Liver (tissue), 8 donors: ENCODE measurements at regions not wholly inside any gene's neighbourhood (a gene's known extent, or its start where the extent isn't known, plus 50 kb on each side); places are given as distances from the start of the nearest gene placed in this dataset.

ENCODE experiments used
- DNase-seq: peaks from one replicate; pipeline ENCODE4 v3.0.0-alpha.2; 2017; ENCODE audit warnings: low spot score
- H3K27ac ChIP-seq, 2 donors: one replicate each; pipeline ENCODE4 v1.7.0; 2013; ENCODE audit warnings: inconsistent platforms in 2 of 2, low read length in 2 of 2, control low read depth in 1 of 2, low read depth in 1 of 2, mild to moderate bottlenecking in 1 of 2
- H3K27me3 ChIP-seq, 4 donors: one replicate each; pipeline versions ENCODE4 v1.6.1 to v1.7.0; 2013; ENCODE audit warnings: low read length in 3 of 4, inconsistent platforms in 1 of 4, mild to moderate bottlenecking in 1 of 4, moderate library complexity in 1 of 4; ENCODE audit not compliant: control insufficient read depth in 4 of 4, insufficient read depth in 4 of 4
- H3K36me3 ChIP-seq, 4 donors: one replicate each; pipeline versions ENCODE4 v1.6.1 to v1.7.0; 2013; ENCODE audit warnings: low read length in 3 of 4, mild to moderate bottlenecking in 3 of 4, low read depth in 1 of 4, moderate library complexity in 1 of 4; ENCODE audit not compliant: control insufficient read depth in 4 of 4, insufficient read depth in 3 of 4
- H3K4me1 ChIP-seq, 4 donors: one replicate each; pipeline versions ENCODE4 v1.6.1 to v1.7.0; 2013; ENCODE audit warnings: low read length in 3 of 4, mild to moderate bottlenecking in 3 of 4, moderate library complexity in 1 of 4; ENCODE audit not compliant: control insufficient read depth in 4 of 4, insufficient read depth in 4 of 4
- H3K4me3 ChIP-seq, 3 donors: one replicate each; pipeline versions ENCODE4 v1.6.1 to v1.7.0; 2013; ENCODE audit warnings: low read length in 3 of 3, control low read depth in 1 of 3, low read depth in 1 of 3, mild to moderate bottlenecking in 1 of 3
- H3K9ac ChIP-seq, 2 donors: one replicate each; pipeline ENCODE4 v1.7.0; 2013; ENCODE audit warnings: low read length in 2 of 2, mild to moderate bottlenecking in 2 of 2, moderate library complexity in 2 of 2, control low read depth in 1 of 2, low read depth in 1 of 2
- H3K9me3 ChIP-seq, 4 donors: one replicate each; pipeline versions ENCODE4 v1.6.1 to v1.7.0; 2013; ENCODE audit warnings: low read length in 3 of 4; ENCODE audit not compliant: control insufficient read depth in 4 of 4
- CTCF ChIP-seq: fragments of 150-350 bp; IDR thresholded peaks from 2 replicates; pipeline ENCODE4 v1.5.1; 2017; ENCODE audit warnings: improper control_type of control experiment, low read depth, low read length; ENCODE audit not compliant: missing input control
- EGR1 ChIP-seq, 2 donors: IDR thresholded peaks; 2 replicates each; pipeline ENCODE4 v1.6.1; 2016 to 2018; ENCODE audit warnings: antibody characterized with exemption in 2 of 2, low read depth in 2 of 2
- GABPA ChIP-seq, 2 donors: IDR thresholded peaks in 1 of 2; conservative IDR thresholded peaks in 1 of 2; 2 replicates each; pipeline ENCODE4 v1.6.1; 2016; ENCODE audit warnings: antibody characterized with exemption in 2 of 2, mild to moderate bottlenecking in 1 of 2, moderate library complexity in 1 of 2
- JUND ChIP-seq, 2 donors: IDR thresholded peaks; 2 replicates each; pipeline ENCODE4 v1.6.1; 2016; ENCODE audit warnings: antibody characterized with exemption in 2 of 2
- NR2F2 ChIP-seq: IDR thresholded peaks from 2 replicates; pipeline ENCODE4 v1.6.1; 2016; ENCODE audit warnings: antibody characterized with exemption
- RAD21 ChIP-seq, 2 donors: IDR thresholded peaks; 2 replicates each; pipeline ENCODE4 v1.6.1; 2016; ENCODE audit warnings: antibody characterized with exemption in 2 of 2, mild to moderate bottlenecking in 2 of 2
- SP1 ChIP-seq: IDR thresholded peaks from 2 replicates; pipeline ENCODE4 v1.6.1; 2018; ENCODE audit warnings: antibody characterized with exemption, mild to moderate bottlenecking
- TAF1 ChIP-seq: conservative IDR thresholded peaks from 2 replicates; pipeline ENCODE4 v1.6.1; 2016; ENCODE audit warnings: antibody characterized with exemption, mild to moderate bottlenecking
- YY1 ChIP-seq: IDR thresholded peaks from 2 replicates; pipeline ENCODE4 v1.6.1; 2016; ENCODE audit warnings: antibody characterized with exemption, mild to moderate bottlenecking
- WGBS: extraction: QIAGEN DNeasy Blood & Tissue Kit; methylation state at CpG from one replicate; pipeline ENCODE4 v1.1.7; 2013; 5-methylcytosine and 5-hydroxymethylcytosine counted together
- TF ChIP-seq, protein P1 (sequence below): IDR thresholded peaks from 2 replicates; pipeline ENCODE4 v1.6.1; 2016; ENCODE audit warnings: antibody characterized with exemption
- TF ChIP-seq, protein P2 (sequence below): IDR thresholded peaks from 2 replicates; pipeline ENCODE4 v1.6.1; 2016; ENCODE audit warnings: antibody characterized with exemption
- TF ChIP-seq, protein P3 (sequence below): IDR thresholded peaks from 2 replicates; pipeline ENCODE4 v1.6.1; 2016; ENCODE audit warnings: antibody characterized with exemption, mild to moderate bottlenecking
- donor health status: healthy.
- donor health status: healthy.
- donor health status: healthy.
- donor health status: healthy.
- donor health status: healthy.

- TF ChIP-seq CTCF (no peak), SP1 (no peak), RAD21 (IDR thresholded peaks at IDR 0.05) (no peak)
Observed at GRCh38 chr11:23903044-23903704, 593.7 kb upstream of the LUZP2 start (continued).

DNA sequence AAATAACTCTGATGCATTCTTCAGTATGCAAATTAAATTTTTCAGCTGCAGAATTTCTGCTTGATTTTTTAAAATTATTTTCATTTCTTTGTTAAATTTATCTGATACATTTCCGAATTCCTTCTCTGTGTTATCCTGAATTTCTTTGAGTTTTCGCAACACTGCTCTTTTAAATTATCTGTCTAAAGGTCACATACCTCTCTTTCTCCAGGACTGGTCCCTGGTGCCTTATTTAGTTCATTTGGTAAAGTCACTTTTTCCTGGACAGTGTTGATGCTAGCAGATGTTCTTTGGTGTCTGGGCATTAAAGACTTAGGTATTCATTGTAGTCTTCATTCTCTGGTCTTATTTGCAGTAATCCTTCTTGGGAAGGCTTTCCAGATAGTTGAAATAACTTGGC is 577.4 kb upstream of the LUZP2 start:
- no peak overlapping the region for H3K4me3 ChIP-seq
- H3K9me3 ChIP-seq: peaks cover 0 to 3% (median 0%) of the 10 kb centered on the region in 4 donors
- DNase-seq: no peak
- no peak overlapping the region for H3K27ac ChIP-seq
- WGBS: 67% methylated on average over 2 of the region's 2 CpGs
- no peaks in the 10 kb centered on the region for H3K27me3 ChIP-seq
- H3K36me3 ChIP-seq: no peaks in the 10 kb centered on the region
- no peak for TF ChIP-seq NR2F2
- TF ChIP-seq TAF1: no peak
- TF ChIP-seq, protein P1, sequence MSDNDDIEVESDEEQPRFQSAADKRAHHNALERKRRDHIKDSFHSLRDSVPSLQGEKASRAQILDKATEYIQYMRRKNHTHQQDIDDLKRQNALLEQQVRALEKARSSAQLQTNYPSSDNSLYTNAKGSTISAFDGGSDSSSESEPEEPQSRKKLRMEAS: no peak
- TF ChIP-seq EGR1 (IDR thresholded peaks at IDR 0.05; ENCODE audit: low read depth in 2 of 2): no peak
- TF ChIP-seq YY1: no peak
- no peak for TF ChIP-seq GABPA (IDR thresholded peaks at IDR 0.05 in 1 of 2, conservative IDR thresholded peaks at IDR 0.05 in 1 of 2)
- TF ChIP-seq JUND (IDR thresholded peaks at IDR 0.05): no peak
- TF ChIP-seq CTCF: no peak
- TF ChIP-seq, protein P2, sequence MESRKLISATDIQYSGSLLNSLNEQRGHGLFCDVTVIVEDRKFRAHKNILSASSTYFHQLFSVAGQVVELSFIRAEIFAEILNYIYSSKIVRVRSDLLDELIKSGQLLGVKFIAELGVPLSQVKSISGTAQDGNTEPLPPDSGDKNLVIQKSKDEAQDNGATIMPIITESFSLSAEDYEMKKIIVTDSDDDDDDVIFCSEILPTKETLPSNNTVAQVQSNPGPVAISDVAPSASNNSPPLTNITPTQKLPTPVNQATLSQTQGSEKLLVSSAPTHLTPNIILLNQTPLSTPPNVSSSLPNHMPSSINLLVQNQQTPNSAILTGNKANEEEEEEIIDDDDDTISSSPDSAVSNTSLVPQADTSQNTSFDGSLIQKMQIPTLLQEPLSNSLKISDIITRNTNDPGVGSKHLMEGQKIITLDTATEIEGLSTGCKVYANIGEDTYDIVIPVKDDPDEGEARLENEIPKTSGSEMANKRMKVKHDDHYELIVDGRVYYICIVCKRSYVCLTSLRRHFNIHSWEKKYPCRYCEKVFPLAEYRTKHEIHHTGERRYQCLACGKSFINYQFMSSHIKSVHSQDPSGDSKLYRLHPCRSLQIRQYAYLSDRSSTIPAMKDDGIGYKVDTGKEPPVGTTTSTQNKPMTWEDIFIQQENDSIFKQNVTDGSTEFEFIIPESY: no peak
- TF ChIP-seq, protein P3, sequence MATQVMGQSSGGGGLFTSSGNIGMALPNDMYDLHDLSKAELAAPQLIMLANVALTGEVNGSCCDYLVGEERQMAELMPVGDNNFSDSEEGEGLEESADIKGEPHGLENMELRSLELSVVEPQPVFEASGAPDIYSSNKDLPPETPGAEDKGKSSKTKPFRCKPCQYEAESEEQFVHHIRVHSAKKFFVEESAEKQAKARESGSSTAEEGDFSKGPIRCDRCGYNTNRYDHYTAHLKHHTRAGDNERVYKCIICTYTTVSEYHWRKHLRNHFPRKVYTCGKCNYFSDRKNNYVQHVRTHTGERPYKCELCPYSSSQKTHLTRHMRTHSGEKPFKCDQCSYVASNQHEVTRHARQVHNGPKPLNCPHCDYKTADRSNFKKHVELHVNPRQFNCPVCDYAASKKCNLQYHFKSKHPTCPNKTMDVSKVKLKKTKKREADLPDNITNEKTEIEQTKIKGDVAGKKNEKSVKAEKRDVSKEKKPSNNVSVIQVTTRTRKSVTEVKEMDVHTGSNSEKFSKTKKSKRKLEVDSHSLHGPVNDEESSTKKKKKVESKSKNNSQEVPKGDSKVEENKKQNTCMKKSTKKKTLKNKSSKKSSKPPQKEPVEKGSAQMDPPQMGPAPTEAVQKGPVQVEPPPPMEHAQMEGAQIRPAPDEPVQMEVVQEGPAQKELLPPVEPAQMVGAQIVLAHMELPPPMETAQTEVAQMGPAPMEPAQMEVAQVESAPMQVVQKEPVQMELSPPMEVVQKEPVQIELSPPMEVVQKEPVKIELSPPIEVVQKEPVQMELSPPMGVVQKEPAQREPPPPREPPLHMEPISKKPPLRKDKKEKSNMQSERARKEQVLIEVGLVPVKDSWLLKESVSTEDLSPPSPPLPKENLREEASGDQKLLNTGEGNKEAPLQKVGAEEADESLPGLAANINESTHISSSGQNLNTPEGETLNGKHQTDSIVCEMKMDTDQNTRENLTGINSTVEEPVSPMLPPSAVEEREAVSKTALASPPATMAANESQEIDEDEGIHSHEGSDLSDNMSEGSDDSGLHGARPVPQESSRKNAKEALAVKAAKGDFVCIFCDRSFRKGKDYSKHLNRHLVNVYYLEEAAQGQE: no peak
- no peaks in the 10 kb centered on the region for H3K4me1 ChIP-seq
- H3K9ac ChIP-seq: no peak overlapping the region
